GM12873 (cell line): ENCODE measurements at regions not wholly inside any gene's neighbourhood (a gene's known extent, or its start where the extent isn't known, plus 50 kb on each side); places are given as distances from the start of the nearest gene placed in this dataset.
A peak's percentile ranks its signal among the peaks of the same experiment; 100 is the strongest.

ENCODE experiments used
- CTCF ChIP-seq: IDR thresholded peaks from 2 replicates; pipeline ENCODE4 v1.5.1; 2012; ENCODE audit warnings: low read depth, mild to moderate bottlenecking, moderate library complexity, low read length, control low read depth; ENCODE audit not compliant: insufficient read depth; ENCODE audit errors: missing control alignments

- no peak for TF ChIP-seq CTCF
These were observed 108.6 kb upstream of the TEKT4 start for GRCh38 chr2:94762600-94762999.

GRCh38 chr2:94763318-94763717 lies 107.9 kb upstream of the TEKT4 start:
- no peak for TF ChIP-seq CTCF

- TF ChIP-seq CTCF: no peak
These were observed 103.9 kb upstream of the TEKT4 start for GRCh38 chr2:94767336-94767735.

GRCh38 chr2:94769733-94770132 lies 101.5 kb upstream of the TEKT4 start:
- no peak for TF ChIP-seq CTCF

- TF ChIP-seq CTCF: no peak
These were observed 96.4 kb upstream of the TEKT4 start for GRCh38 chr2:94774851-94775250.

- no peak for TF ChIP-seq CTCF
These were observed 95.2 kb upstream of the TEKT4 start for GRCh38 chr2:94776036-94776435.

- TF ChIP-seq CTCF: peak; percentile 39
These were observed 74.0 kb upstream of the TEKT4 start for GRCh38 chr2:94797235-94797634.
